H9 (cell line): ENCODE measurements at regions not wholly inside any gene's neighbourhood (a gene's known extent, or its start where the extent isn't known, plus 50 kb on each side); places are given as distances from the start of the nearest gene placed in this dataset.

Experiments used
- DNase-seq: peaks from one replicate; pipeline ENCODE4 v3.0.0-alpha.2; 2017
- H2AFZ ChIP-seq: one replicate; pipeline ENCODE4 v1.6.1; 2013; ENCODE audit warnings: mild to moderate bottlenecking, low read length, control low read depth, moderate library complexity
- H2AK5ac ChIP-seq: 2 replicates; pipeline ENCODE4 v1.6.1; 2013; ENCODE audit warnings: low read length, control low read depth, mixed read lengths; ENCODE audit not compliant: insufficient read length
- H2BK120ac ChIP-seq: one replicate; pipeline ENCODE4 v1.6.1; 2013; ENCODE audit warnings: low read depth, mild to moderate bottlenecking, low read length, control low read depth, inconsistent platforms; ENCODE audit not compliant: poor library complexity, severe bottlenecking
- H2BK12ac ChIP-seq: 2 replicates; pipeline ENCODE4 v1.6.1; 2013; ENCODE audit warnings: low read length, control low read depth, mixed read lengths, low read depth; ENCODE audit not compliant: insufficient read length
- H2BK15ac ChIP-seq: 2 replicates; pipeline ENCODE4 v1.6.1; 2013; ENCODE audit warnings: low read depth, low read length, control low read depth
- H2BK20ac ChIP-seq: one replicate; pipeline ENCODE4 v1.6.1; 2013; ENCODE audit warnings: low read depth, mild to moderate bottlenecking, low read length, control low read depth, inconsistent platforms; ENCODE audit not compliant: poor library complexity, severe bottlenecking
- H2BK5ac ChIP-seq: 2 replicates; pipeline ENCODE4 v1.6.1; 2013; ENCODE audit warnings: low read length, control low read depth, mixed read lengths; ENCODE audit not compliant: insufficient read length
- H3K14ac ChIP-seq: 2 replicates; pipeline ENCODE4 v1.6.1; 2013; ENCODE audit warnings: low read length, control low read depth; ENCODE audit not compliant: insufficient read depth
- H3K18ac ChIP-seq: 2 replicates; pipeline ENCODE4 v1.6.1; 2013; ENCODE audit warnings: low read depth, mild to moderate bottlenecking, mixed read lengths, low read length, control low read depth; ENCODE audit not compliant: insufficient read length
- H3K23ac ChIP-seq: 2 replicates; pipeline ENCODE4 v1.6.1; 2013; ENCODE audit warnings: low read length, control low read depth, mixed read lengths, low read depth; ENCODE audit not compliant: insufficient read length
- H3K23me2 ChIP-seq: 2 replicates; pipeline ENCODE4 v1.6.1; 2013; ENCODE audit warnings: low read depth, mild to moderate bottlenecking, mixed read lengths, low read length, control low read depth; ENCODE audit not compliant: insufficient read length, poor library complexity, severe bottlenecking
- H3K27ac ChIP-seq: 2 replicates; pipeline ENCODE4 v1.5.1; 2013; ENCODE audit warnings: low read length, control low read depth, mixed read lengths, low read depth; ENCODE audit not compliant: insufficient read length
- H3K27me3 ChIP-seq: 2 replicates; pipeline ENCODE4 v1.6.1; 2013; ENCODE audit warnings: low read length, control low read depth, inconsistent platforms; ENCODE audit not compliant: insufficient read depth
- H3K4ac ChIP-seq: 2 replicates; pipeline ENCODE4 v1.6.1; 2013; ENCODE audit warnings: low read depth, mild to moderate bottlenecking, control low read depth, inconsistent platforms, low read length, moderate library complexity
- H3K4me1 ChIP-seq: 2 replicates; pipeline ENCODE4 v1.6.1; 2013; ENCODE audit warnings: low read length, control low read depth, inconsistent platforms; ENCODE audit not compliant: insufficient read depth
- H3K4me2 ChIP-seq: 2 replicates; pipeline ENCODE4 v1.6.1; 2013; ENCODE audit warnings: low read length, control low read depth, mixed read lengths; ENCODE audit not compliant: insufficient read length, insufficient read depth
- H3K56ac ChIP-seq: 2 replicates; pipeline ENCODE4 v1.6.1; 2013; ENCODE audit warnings: low read depth, mild to moderate bottlenecking, mixed read lengths, low read length, control low read depth; ENCODE audit not compliant: insufficient read length
- H3K79me1 ChIP-seq: 2 replicates; pipeline ENCODE4 v1.6.1; 2013; ENCODE audit warnings: low read depth, mild to moderate bottlenecking, moderate library complexity, low read length, control low read depth, inconsistent platforms; ENCODE audit not compliant: insufficient read depth, poor library complexity, severe bottlenecking
- H3K79me2 ChIP-seq: 2 replicates; pipeline ENCODE4 v1.6.1; 2013; ENCODE audit warnings: low read length, control low read depth, inconsistent platforms; ENCODE audit not compliant: insufficient read depth
- H3K9ac ChIP-seq: 2 replicates; pipeline ENCODE4 v1.6.1; 2013; ENCODE audit warnings: low read length, control low read depth, mixed read lengths; ENCODE audit not compliant: insufficient read length; ENCODE audit errors: extremely low read depth
- H3K9me3 ChIP-seq: one replicate; pipeline ENCODE4 v1.6.1; 2013; ENCODE audit warnings: low read depth, low read length, inconsistent platforms; ENCODE audit not compliant: control insufficient read depth
- H3T11ph ChIP-seq: one replicate; pipeline ENCODE4 v1.6.1; 2013; ENCODE audit warnings: mild to moderate bottlenecking, low read length, control low read depth, inconsistent platforms
- H4K20me1 ChIP-seq: one replicate; pipeline ENCODE4 v1.6.1; 2013; ENCODE audit not compliant: control insufficient read depth, insufficient read length, insufficient read depth
- H4K5ac ChIP-seq: 2 replicates; pipeline ENCODE4 v1.6.1; 2013; ENCODE audit warnings: low read depth, mild to moderate bottlenecking, mixed read lengths, low read length, control low read depth; ENCODE audit not compliant: insufficient read length
- H4K8ac ChIP-seq: replicated peaks from 2 replicates; pipeline ENCODE4 v1.6.1; 2013; ENCODE audit warnings: low read length, control low read depth, mixed read lengths, low read depth; ENCODE audit not compliant: insufficient read length
- H4K91ac ChIP-seq: 2 replicates; pipeline ENCODE4 v1.6.1; 2013; ENCODE audit warnings: low read depth, mild to moderate bottlenecking, moderate library complexity, mixed read lengths, low read length, control low read depth; ENCODE audit not compliant: insufficient read length
- H3K27ac Mint-ChIP-seq, 3 experiments: 2 replicates in 2 of 3; 3 replicates in 1 of 3; pipeline ENCODE4 v1.8.0; 2020 to 2021; ENCODE audit warnings: mixed read lengths in 3 of 3, mild to moderate bottlenecking in 1 of 3, moderate library complexity in 1 of 3
- H3K27me3 Mint-ChIP-seq: 2 replicates; pipeline ENCODE4 v1.8.0; 2021; ENCODE audit warnings: low read depth, mild to moderate bottlenecking, moderate library complexity, mixed read lengths
- H3K36me3 Mint-ChIP-seq, 3 experiments: 2 replicates in 2 of 3; 3 replicates in 1 of 3; pipeline ENCODE4 v1.8.0; 2020 to 2021; ENCODE audit warnings: low read depth in 3 of 3, mixed read lengths in 3 of 3; ENCODE audit not compliant: insufficient read depth in 1 of 3
- H3K4me1 Mint-ChIP-seq, 2 experiments: 2 replicates each; pipeline ENCODE4 v1.8.0; 2020; ENCODE audit warnings: mixed read lengths in 2 of 2
- H3K4me3 Mint-ChIP-seq, 2 experiments: 2 replicates in 1 of 2; 3 replicates in 1 of 2; pipeline ENCODE4 v1.8.0; 2020 to 2021; ENCODE audit warnings: mild to moderate bottlenecking in 2 of 2, mixed read lengths in 2 of 2, moderate library complexity in 1 of 2
- H3K9me3 Mint-ChIP-seq, 2 experiments: 2 replicates in 1 of 2; 3 replicates in 1 of 2; pipeline ENCODE4 v1.8.0; 2020; ENCODE audit warnings: mild to moderate bottlenecking in 2 of 2, mixed read lengths in 2 of 2, moderate library complexity in 1 of 2
- CTCF ChIP-seq: fragments of 200-600 bp; sonication (generic); conservative IDR thresholded peaks from 3 replicates; pipeline ENCODE4 v1.8.0; 2021; ENCODE audit warnings: antibody characterized with exemption, mild to moderate bottlenecking
- WGBS: extraction: QIAGEN DNeasy Blood & Tissue Kit; methylation state at CpG from one replicate; pipeline ENCODE4 v1.1.7; 2013; ENCODE audit warnings: missing lambda C conversion rate, low lambda C conversion rate, mixed read lengths; ENCODE audit not compliant: insufficient read length; ENCODE audit errors: extremely low coverage; 5-methylcytosine and 5-hydroxymethylcytosine counted together

DNA sequence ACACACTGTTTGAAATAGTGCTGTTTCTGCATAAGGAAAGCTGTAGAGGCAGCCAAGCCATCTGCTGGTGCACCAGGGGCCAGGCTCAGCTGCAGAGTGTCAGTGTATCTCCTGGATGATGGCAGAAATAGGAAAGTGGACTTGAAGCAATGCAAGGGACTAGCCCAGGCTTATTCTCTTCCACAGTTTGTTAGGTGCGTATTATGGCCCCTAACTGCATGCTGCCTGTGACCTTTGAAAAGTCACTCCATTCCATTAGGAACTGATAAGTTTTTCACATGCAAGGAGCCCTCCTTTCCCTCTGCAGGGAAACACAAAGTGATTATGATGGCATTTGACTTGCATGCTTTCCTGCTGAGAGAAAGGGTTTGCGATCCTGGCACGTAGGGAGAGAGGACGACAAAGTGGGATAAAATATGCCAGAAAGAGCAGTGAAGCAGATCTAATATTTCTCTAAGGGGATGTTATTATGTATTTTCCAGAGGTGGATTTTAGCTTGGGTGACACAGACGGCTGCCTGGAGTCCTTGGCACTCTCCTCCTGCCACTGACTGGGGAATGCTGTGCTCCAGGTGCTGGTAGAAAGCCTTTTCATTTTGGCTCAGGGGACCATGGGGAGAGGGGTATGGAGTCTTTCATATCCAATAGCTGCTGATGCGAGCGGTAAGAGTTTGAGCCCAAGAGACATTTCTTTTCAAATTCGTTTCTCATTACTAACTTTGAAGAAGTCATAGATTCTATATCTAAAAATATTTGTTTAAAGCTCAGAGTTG lies 402.1 kb upstream of the B3GALT2 start:
- no peak overlapping the region for H2AFZ ChIP-seq
- H3K4me3 Mint-ChIP-seq: peak overlapping the region; percentile 18 to 64
- H3K4me1 Mint-ChIP-seq: peaks cover 49 to 50% of the 10 kb centered on the region in 2 experiments

More for the DNA sequence above, 402.1 kb upstream of the B3GALT2 start:
- H3K79me1 ChIP-seq: no peaks in the 10 kb centered on the region
- H2BK20ac ChIP-seq: no peak overlapping the region
- no peak overlapping the region for H3K4ac ChIP-seq
- no peak for TF ChIP-seq CTCF
- no peaks in the 10 kb centered on the region for H3K27me3 ChIP-seq
- no peak overlapping the region for H2BK12ac ChIP-seq
- no peak overlapping the region for H4K5ac ChIP-seq
- H3K18ac ChIP-seq: no peak overlapping the region
- H3K27me3 Mint-ChIP-seq: no peaks in the 10 kb centered on the region; the same call in 1 of the 2 replicates
- no peak overlapping the region for H2BK5ac ChIP-seq
- H2BK120ac ChIP-seq: no peak overlapping the region
- H3K4me1 ChIP-seq: peaks cover 19% of the 10 kb centered on the region
- H4K20me1 ChIP-seq: no peaks in the 10 kb centered on the region
- H3K56ac ChIP-seq: no peak overlapping the region
- H3K27ac Mint-ChIP-seq: peak overlapping the region in 2 of 3 experiments; percentile 1 to 27; a peak in 3 of 7 replicates
- no peak overlapping the region for H4K8ac ChIP-seq
- no peak overlapping the region for H3K9ac ChIP-seq
- no peak overlapping the region; the same call in 1 of the 2 replicates for H3K14ac ChIP-seq
- DNase-seq: peak; percentile 47
- no peaks in the 10 kb centered on the region for H3K9me3 ChIP-seq
- peaks cover 3% of the 10 kb centered on the region for H3K23me2 ChIP-seq
- no peaks in the 10 kb centered on the region for H3K36me3 Mint-ChIP-seq
- WGBS: no CpG with 5 or more reads among the region's 8 CpGs
- no peaks in the 10 kb centered on the region for H3K9me3 Mint-ChIP-seq
- no peaks in the 10 kb centered on the region for H3K79me2 ChIP-seq
- H3T11ph ChIP-seq: no peak overlapping the region
- H3K23ac ChIP-seq: no peak overlapping the region
- H2BK15ac ChIP-seq: no peak overlapping the region
- H2AK5ac ChIP-seq: no peak overlapping the region
- no peak overlapping the region for H4K91ac ChIP-seq
- H3K4me2 ChIP-seq: peak overlapping the region; percentile 55
- H3K27ac ChIP-seq: no peak overlapping the region
